ENCODE measurements at regions not wholly inside any gene's neighbourhood (a gene's known extent, or its start where the extent isn't known, plus 50 kb on each side); places are given as distances from the start of the nearest gene placed in this dataset.

DNA sequence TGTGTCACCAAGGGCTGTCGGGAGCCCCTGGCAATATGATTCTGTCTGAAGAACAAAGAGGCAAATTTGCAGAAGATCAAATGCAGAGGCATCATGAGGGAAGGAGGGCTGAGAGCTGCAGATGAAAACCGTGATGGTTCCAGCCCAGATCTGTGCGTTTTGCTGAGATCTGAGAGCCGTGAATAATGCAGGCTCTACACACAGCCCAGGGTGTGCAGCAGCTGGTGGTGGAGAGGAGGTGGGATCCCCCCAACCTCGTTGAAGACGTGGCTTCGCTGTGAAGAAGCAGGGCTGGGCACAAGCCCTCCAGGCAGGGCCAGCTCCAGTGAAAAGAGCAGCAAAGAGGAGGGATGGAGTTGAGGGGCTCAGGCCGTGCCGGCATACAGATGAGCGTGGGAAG is 75.5 kb downstream of the TSPAN17 start:
- intact Hi-C loops (cut with micrococcal nuclease): no loop called here

GRCh38 chr5:176723440-176723839 is 76.2 kb downstream of the TSPAN17 start:
- peak; percentile 79 to 86 (median 79) for ATAC-seq
- 47% methylated on average over 3 of the region's 3 CpGs for WGBS (ENCODE audit: insufficient coverage)
- Mint-ChIP-seq H3K27ac (peak overlapping the region; percentile 2 to 74), H3K27me3 (ENCODE audit: low read depth in 2 of 2) (peaks cover 7 to 12% of the 10 kb centered on the region in 2 donors), H3K9me3 (no peaks in the 10 kb centered on the region), H3K4me1 (peaks cover 53 to 64% of the 10 kb centered on the region in 2 donors), H3K36me3 (no peaks in the 10 kb centered on the region), H3K4me3 (peak overlapping the region; percentile 77)
- no peaks in the 10 kb centered on the region for H3K36me3 ChIP-seq (ENCODE audit: control insufficient read depth, insufficient read depth, low read length)
- no peaks in the 10 kb centered on the region for H3K9me3 ChIP-seq (ENCODE audit: control insufficient read depth, insufficient read depth, low read length)
- no peak overlapping the region for H3K27ac ChIP-seq (ENCODE audit: low read length)
- H3K27me3 ChIP-seq (ENCODE audit: control insufficient read depth, insufficient read depth, low read length): peaks cover 10% of the 10 kb centered on the region
- H3K4me3 ChIP-seq (ENCODE audit: low read length): no peak overlapping the region
- H3K4me1 ChIP-seq (ENCODE audit: control insufficient read depth, insufficient read depth, low read length): peaks cover 72% of the 10 kb centered on the region
- intact Hi-C loops (cut with micrococcal nuclease): no loop called here
- TF ChIP-seq, protein P1, sequence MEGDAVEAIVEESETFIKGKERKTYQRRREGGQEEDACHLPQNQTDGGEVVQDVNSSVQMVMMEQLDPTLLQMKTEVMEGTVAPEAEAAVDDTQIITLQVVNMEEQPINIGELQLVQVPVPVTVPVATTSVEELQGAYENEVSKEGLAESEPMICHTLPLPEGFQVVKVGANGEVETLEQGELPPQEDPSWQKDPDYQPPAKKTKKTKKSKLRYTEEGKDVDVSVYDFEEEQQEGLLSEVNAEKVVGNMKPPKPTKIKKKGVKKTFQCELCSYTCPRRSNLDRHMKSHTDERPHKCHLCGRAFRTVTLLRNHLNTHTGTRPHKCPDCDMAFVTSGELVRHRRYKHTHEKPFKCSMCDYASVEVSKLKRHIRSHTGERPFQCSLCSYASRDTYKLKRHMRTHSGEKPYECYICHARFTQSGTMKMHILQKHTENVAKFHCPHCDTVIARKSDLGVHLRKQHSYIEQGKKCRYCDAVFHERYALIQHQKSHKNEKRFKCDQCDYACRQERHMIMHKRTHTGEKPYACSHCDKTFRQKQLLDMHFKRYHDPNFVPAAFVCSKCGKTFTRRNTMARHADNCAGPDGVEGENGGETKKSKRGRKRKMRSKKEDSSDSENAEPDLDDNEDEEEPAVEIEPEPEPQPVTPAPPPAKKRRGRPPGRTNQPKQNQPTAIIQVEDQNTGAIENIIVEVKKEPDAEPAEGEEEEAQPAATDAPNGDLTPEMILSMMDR (IDR thresholded peaks at IDR 0.05): no peak
- peak; percentile 30 to 39 for DNase-seq

More for the DNA sequence above, 75.5 kb downstream of the TSPAN17 start:
- Mint-ChIP-seq H3K4me1 (peaks cover 53 to 64% of the 10 kb centered on the region in 2 donors), H3K27ac (peak overlapping the region in 1 of 2 donors; percentile 74), H3K36me3 (no peaks in the 10 kb centered on the region), H3K27me3 (ENCODE audit: low read depth in 2 of 2) (peaks cover 12 to 14% of the 10 kb centered on the region in 2 donors), H3K9me3 (no peaks in the 10 kb centered on the region), H3K4me3 (peak overlapping the region; percentile 82)
- no peak overlapping the region for H3K4me3 ChIP-seq (ENCODE audit: low read length)
- H3K27ac ChIP-seq (ENCODE audit: low read length): no peak overlapping the region
- TF ChIP-seq, protein P1 (IDR thresholded peaks at IDR 0.05): no peak
- peaks cover 10% of the 10 kb centered on the region for H3K27me3 ChIP-seq (ENCODE audit: control insufficient read depth, insufficient read depth, low read length)
- WGBS (ENCODE audit: insufficient coverage): 55% methylated on average over 10 of the region's 10 CpGs
- peaks cover 65% of the 10 kb centered on the region for H3K4me1 ChIP-seq (ENCODE audit: control insufficient read depth, insufficient read depth, low read length)
- no peaks in the 10 kb centered on the region for H3K9me3 ChIP-seq (ENCODE audit: control insufficient read depth, insufficient read depth, low read length)
- ATAC-seq (no peak), DNase-seq (no peak)
- H3K36me3 ChIP-seq (ENCODE audit: control insufficient read depth, insufficient read depth, low read length): no peaks in the 10 kb centered on the region

- Mint-ChIP-seq H3K27me3 (ENCODE audit: low read depth in 2 of 2) (peaks cover 8 to 9% of the 10 kb centered on the region in 2 donors), H3K36me3 (no peaks in the 10 kb centered on the region), H3K9me3 (no peaks in the 10 kb centered on the region), H3K4me3 (peak overlapping the region; percentile 67), H3K4me1 (peaks cover 60 to 72% of the 10 kb centered on the region in 2 donors), H3K27ac (peak overlapping the region; percentile 42 to 54)
- no peaks in the 10 kb centered on the region for H3K36me3 ChIP-seq (ENCODE audit: control insufficient read depth, insufficient read depth, low read length)
- TF ChIP-seq, protein P1 (IDR thresholded peaks at IDR 0.05): no peak
- H3K4me3 ChIP-seq (ENCODE audit: low read length): no peak overlapping the region
- WGBS (ENCODE audit: insufficient coverage): 77% methylated on average over 7 of the region's 8 CpGs
- no peaks in the 10 kb centered on the region for H3K9me3 ChIP-seq (ENCODE audit: control insufficient read depth, insufficient read depth, low read length)
- DNase-seq: no peak
- H3K27ac ChIP-seq (ENCODE audit: low read length): no peak overlapping the region
- intact Hi-C loops (cut with micrococcal nuclease): no loop called here
- H3K4me1 ChIP-seq (ENCODE audit: control insufficient read depth, insufficient read depth, low read length): peaks cover 72% of the 10 kb centered on the region
- ATAC-seq: no peak
- H3K27me3 ChIP-seq (ENCODE audit: control insufficient read depth, insufficient read depth, low read length): peaks cover 3% of the 10 kb centered on the region
Observed at GRCh38 chr5:176724472-176724871, 77.2 kb downstream of the TSPAN17 start.

Data from natural killer cell (primary cell).